NB4 (cell line): ENCODE measurements at regions not wholly inside any gene's neighbourhood (a gene's known extent, or its start where the extent isn't known, plus 50 kb on each side); places are given as distances from the start of the nearest gene placed in this dataset.

Source experiments
- CTCF ChIP-seq: IDR thresholded peaks from one replicate; pipeline ENCODE4 v1.5.1; 2012; ENCODE audit warnings: low read depth, low read length
- MAX ChIP-seq: IDR thresholded peaks from 2 replicates; pipeline ENCODE4 v1.6.1; 2011; ENCODE audit warnings: low read depth, low read length
- MYC ChIP-seq: IDR thresholded peaks from 2 replicates; pipeline ENCODE4 v1.6.1; 2011; ENCODE audit warnings: low read depth, low read length
- POLR2A ChIP-seq: IDR thresholded peaks from 2 replicates; pipeline ENCODE4 v1.6.1; 2011; ENCODE audit warnings: mild to moderate bottlenecking; ENCODE audit not compliant: insufficient read length; ENCODE audit errors: extremely low read depth

GRCh38 chr6:25147223-25147622, 132.0 kb upstream of the CARMIL1 start:
- TF ChIP-seq CTCF (no peak), POLR2A (no peak), MAX (no peak), MYC (no peak)
